HepG2 (cell line): ENCODE measurements at regions not wholly inside any gene's neighbourhood (a gene's known extent, or its start where the extent isn't known, plus 50 kb on each side); places are given as distances from the start of the nearest gene placed in this dataset.

Experiments
- ATAC-seq: fragments of 200-7000 bp; cut with Tn5 transposase; 3 replicates; pipeline ENCODE4 v1.9.1; 2020; ENCODE audit warnings: mild to moderate bottlenecking, moderate library complexity
- BruUV-seq: library from RNA; stranded (reverse); fragments of 400-500 nt; replicated peaks from 2 replicates; lab custom pipeline; 2021; lab: Mats Ljungman, UMichigan
- CTCF ChIA-PET: fragments of 300-600 bp; formaldehyde crosslinking; extraction: SDS; loops from one replicate; lab custom pipeline; 2021; ENCODE audit warnings: low total read pairs, inconsistent platforms, low intra/inter-chr PET ratio; lab: Yijun Ruan, JAX
- POLR2A ChIA-PET: fragments of 350-600 bp; sonication (Branson Sonifier 250); formaldehyde crosslinking; loops from one replicate; lab custom pipeline; 2020; ENCODE audit warnings: antibody characterized with exemption, inconsistent platforms; lab: Yijun Ruan, JAX
- DNase-seq: peaks from one replicate; pipeline ENCODE4 v3.0.0-alpha.2; 2015; ENCODE audit warnings: low spot score
- FAIRE-seq: peaks from 3 replicates; lab custom pipeline; 2011; peaks lifted over from hg19 to GRCh38; lab: Jason Lieb, UNC
- H2AFZ ChIP-seq: one replicate; pipeline ENCODE4 v1.6.1; 2011; ENCODE audit warnings: low read length, inconsistent platforms
- H3K27ac ChIP-seq: fragments of 300-600 bp; 3 replicates; pipeline ENCODE4 v1.8.0; 2011; ENCODE audit warnings: mixed run types, mild to moderate bottlenecking, mixed read lengths, low read length, inconsistent platforms; ENCODE audit not compliant: insufficient read depth; ENCODE audit errors: extremely low read length
- H3K27me3 ChIP-seq, 2 experiments: fragments of 200-600 bp in 1 of 2; 2 replicates in 1 of 2; 3 replicates in 1 of 2; pipeline versions ENCODE4 v1.6.0 to v1.8.0; 2011; ENCODE audit warnings: low read length in 2 of 2, mild to moderate bottlenecking in 2 of 2, moderate library complexity in 2 of 2, inconsistent platforms in 1 of 2; ENCODE audit not compliant: insufficient read depth in 2 of 2, control insufficient read depth in 1 of 2
- H3K36me3 ChIP-seq, 2 experiments: fragments of 200-600 bp in 1 of 2; replicated peaks in 1 of 2; 2 replicates in 1 of 2; 3 replicates in 1 of 2; pipeline versions ENCODE4 v1.5.1 to v1.8.0; 2011; ENCODE audit warnings: low read length in 2 of 2, inconsistent platforms in 1 of 2; ENCODE audit not compliant: insufficient read depth in 2 of 2, control insufficient read depth in 1 of 2
- H3K4me1 ChIP-seq: 2 replicates; pipeline ENCODE4 v1.5.1; 2012; ENCODE audit warnings: low read length, inconsistent platforms; ENCODE audit not compliant: insufficient read depth
- H3K4me2 ChIP-seq: 2 replicates; pipeline ENCODE4 v1.6.0; 2011; ENCODE audit warnings: low read depth, low read length, inconsistent platforms
- H3K4me3 ChIP-seq, 3 experiments: fragments of 200-600 bp in 1 of 3; sonication (generic), shearing (Covaris generic) in 1 of 3; replicated peaks in 1 of 3; 2 replicates each; pipeline ENCODE4 v1.5.1; 2011 to 2016; ENCODE audit warnings: low read length in 3 of 3, inconsistent platforms in 2 of 3, low read depth in 2 of 3, mild to moderate bottlenecking in 2 of 3, control low read depth in 1 of 3, mixed read lengths in 1 of 3; ENCODE audit not compliant: insufficient read depth in 1 of 3
- H3K79me2 ChIP-seq: one replicate; pipeline ENCODE4 v1.6.1; 2011; ENCODE audit warnings: low read length, inconsistent platforms; ENCODE audit not compliant: insufficient read depth
- H3K9ac ChIP-seq: 2 replicates; pipeline ENCODE4 v1.6.0; 2011; ENCODE audit warnings: mild to moderate bottlenecking, low read depth, low read length, inconsistent platforms; ENCODE audit not compliant: insufficient read depth
- H3K9me3 ChIP-seq: 2 replicates; pipeline ENCODE4 v1.5.1; 2012; ENCODE audit warnings: mild to moderate bottlenecking, low read length
- H4K20me1 ChIP-seq: 2 replicates; pipeline ENCODE4 v1.6.0; 2011; ENCODE audit warnings: inconsistent platforms, mild to moderate bottlenecking, low read length, moderate library complexity; ENCODE audit not compliant: insufficient read depth
- MEIS1 ChIP-seq: sonication (generic); formaldehyde crosslinking; IDR thresholded peaks from 2 replicates; pipeline ENCODE4 v1.9.0; 2021; ENCODE audit warnings: mild to moderate bottlenecking, missing genetic modification reagents, moderate library complexity, borderline replicate concordance
- NCOA2 ChIP-seq: sonication (generic); formaldehyde crosslinking; IDR thresholded peaks from 2 replicates; pipeline ENCODE4 v1.8.0; 2022; ENCODE audit warnings: inconsistent platforms
- RCOR2 ChIP-seq: IDR thresholded peaks from 2 replicates; pipeline ENCODE4 v1.6.1; 2016; ENCODE audit warnings: missing biosample characterization, missing genetic modification reagents
- RERE ChIP-seq: IDR thresholded peaks from 2 replicates; pipeline ENCODE4 v1.6.1; 2016; ENCODE audit warnings: low read depth, missing genetic modification reagents, missing compliant biosample characterization
- WIZ ChIP-seq: sonication (generic); formaldehyde crosslinking; IDR thresholded peaks from 2 replicates; pipeline ENCODE4 v1.5.1; 2020; ENCODE audit warnings: mild to moderate bottlenecking, missing genetic modification reagents
- ZFP41 ChIP-seq: sonication (generic); formaldehyde crosslinking; IDR thresholded peaks from 2 replicates; pipeline ENCODE4 v1.4.0; 2020; ENCODE audit warnings: mild to moderate bottlenecking, missing genetic modification reagents, borderline replicate concordance
- ZFY ChIP-seq: sonication (generic); formaldehyde crosslinking; IDR thresholded peaks from 2 replicates; pipeline ENCODE4 v1.4.0; 2020; ENCODE audit warnings: missing genetic modification reagents
- ZNF761 ChIP-seq: sonication (generic); formaldehyde crosslinking; conservative IDR thresholded peaks from 2 replicates; pipeline ENCODE4 v1.4.0; 2020; ENCODE audit warnings: mild to moderate bottlenecking, missing genetic modification reagents
- WGBS: methylation state at CpG from one replicate; pipeline ENCODE4 v1.1.6; 2017; ENCODE audit warnings: low lambda C conversion rate; 5-methylcytosine and 5-hydroxymethylcytosine counted together
- in situ Hi-C: cut with HindIII; loops from 2 replicates; pipeline ENCODE4 v1.10.0; 2017; ENCODE audit warnings: low pct_unique_long_range_greater_than_20kb; ENCODE audit not compliant: extremely low pct_ligation_motif_present
- intact Hi-C: fragments of 100-400 bp; cut with micrococcal nuclease; formaldehyde crosslinking; loops from one replicate; pipeline ENCODE4 v1.10.0; 2022; ENCODE audit not compliant: unreplicated experiment

GRCh38 chr1:224498574-224499170 lies 64.1 kb upstream of the WDR26 start:
- Histone ChIP-seq H3K79me2 (no peaks in the 10 kb centered on the region), H3K36me3 (no peaks in the 10 kb centered on the region), H3K27ac (no peak overlapping the region), H3K27me3 (peaks cover 1 to 6% of the 10 kb centered on the region in 2 experiments; a peak in 2 of 5 replicates), H3K4me2 (no peak overlapping the region), H2AFZ (no peak overlapping the region), H3K4me3 (no peak overlapping the region), H3K9ac (no peak overlapping the region), H3K4me1 (peaks cover 19% of the 10 kb centered on the region), H4K20me1 (no peaks in the 10 kb centered on the region), H3K9me3 (no peaks in the 10 kb centered on the region)
- TF ChIP-seq WIZ (CRISPR knock-in tag) (no peak), MEIS1 (CRISPR knock-in tag) (no peak), RERE (CRISPR knock-in tag) (no peak), ZNF761 (CRISPR knock-in tag) (no peak), RCOR2 (CRISPR knock-in tag) (no peak), ZFP41 (CRISPR knock-in tag) (no peak), NCOA2 (CRISPR knock-in tag) (no peak), ZFY (no peak)
- no peak for ATAC-seq
- FAIRE-seq = no peak
- no TSS peak for BruUV-seq
- in situ Hi-C loops (no loop called here), intact Hi-C loops (no loop called here)
- ChIA-PET CTCF (no interaction called here), POLR2A (no interaction called here)
- no peak for DNase-seq
- 72% methylated on average over 12 of the region's 12 CpGs for WGBS
